ENCODE measurements at regions not wholly inside any gene's neighbourhood (a gene's known extent, or its start where the extent isn't known, plus 50 kb on each side); places are given as distances from the start of the nearest gene placed in this dataset.

GRCh38 chr6:169073311-169073710, 180.3 kb downstream of the THBS2 start:
- H3K27ac ChIP-seq = no peak overlapping the region

GRCh38 chr6:169072127-169073042, 181.3 kb downstream of the THBS2 start:
- H3K27ac ChIP-seq = no peak overlapping the region
- 83% methylated on average over 23 of the region's 23 CpGs for WGBS
- intact Hi-C loops (cut with DNase I) = no loop called here
- no peaks in the 10 kb centered on the region for H3K36me3 ChIP-seq
- no peaks in the 10 kb centered on the region for H3K9me3 ChIP-seq
- no peaks in the 10 kb centered on the region for H3K27me3 ChIP-seq (replicated peaks; ENCODE audit: insufficient read depth)
- no peak for TF ChIP-seq CTCF (IDR thresholded peaks at IDR 0.05)
- TF ChIP-seq POLR2AphosphoS5 (IDR thresholded peaks at IDR 0.05) = no peak
- no peak for TF ChIP-seq POLR2A (IDR thresholded peaks at IDR 0.05)
- DNase-seq (ENCODE audit: low spot score) = no peak
- no peak overlapping the region for H3K4me3 ChIP-seq
- no peaks in the 10 kb centered on the region for H3K4me1 ChIP-seq (replicated peaks)

More at GRCh38 chr6:169073311-169073710, 180.3 kb downstream of the THBS2 start:
- DNase-seq (ENCODE audit: low spot score) = no peak
- intact Hi-C loops (cut with DNase I) = no loop called here
- no peak overlapping the region for H3K4me3 ChIP-seq
- H3K27me3 ChIP-seq (replicated peaks; ENCODE audit: insufficient read depth) = no peaks in the 10 kb centered on the region
- H3K9me3 ChIP-seq = no peaks in the 10 kb centered on the region
- H3K36me3 ChIP-seq = no peaks in the 10 kb centered on the region
- WGBS = 80% methylated on average over 3 of the region's 3 CpGs
- no peaks in the 10 kb centered on the region for H3K4me1 ChIP-seq (replicated peaks)
- TF ChIP-seq POLR2A (IDR thresholded peaks at IDR 0.05) = no peak
- no peak for TF ChIP-seq CTCF (IDR thresholded peaks at IDR 0.05)

- Histone ChIP-seq H3K27me3 (replicated peaks; ENCODE audit: insufficient read depth) (no peaks in the 10 kb centered on the region), H3K9me3 (no peaks in the 10 kb centered on the region), H3K4me3 (no peak overlapping the region), H3K36me3 (no peaks in the 10 kb centered on the region), H3K27ac (peak overlapping the region in 1 of 2 donors; percentile 39), H3K4me1 (replicated peaks) (no peaks in the 10 kb centered on the region)
- intact Hi-C loops (cut with DNase I) = no loop called here
- no peak for DNase-seq (ENCODE audit: low spot score)
- TF ChIP-seq POLR2A (IDR thresholded peaks at IDR 0.05) (no peak), CTCF (IDR thresholded peaks at IDR 0.05) (no peak), POLR2AphosphoS5 (IDR thresholded peaks at IDR 0.05) (no peak)
- 84% methylated on average over 7 of the region's 7 CpGs for WGBS
These were observed 182.3 kb downstream of the THBS2 start for GRCh38 chr6:169071394-169071793.

- Histone ChIP-seq H3K27ac (peak overlapping the region; percentile 37 to 41), H3K4me1 (replicated peaks) (no peaks in the 10 kb centered on the region), H3K9me3 (no peaks in the 10 kb centered on the region), H3K36me3 (no peaks in the 10 kb centered on the region), H3K4me3 (no peak overlapping the region), H3K27me3 (replicated peaks; ENCODE audit: insufficient read depth) (no peaks in the 10 kb centered on the region)
- intact Hi-C loops (cut with DNase I) = no loop called here
- DNase-seq (ENCODE audit: low spot score) = peak; percentile 11
- WGBS = 19% methylated on average over 14 of the region's 14 CpGs
- no peak for TF ChIP-seq POLR2A (IDR thresholded peaks at IDR 0.05)
- peak; percentile 38 for TF ChIP-seq POLR2AphosphoS5 (IDR thresholded peaks at IDR 0.05)
These were observed 183.0 kb downstream of the THBS2 start for GRCh38 chr6:169070506-169071176.

- intact Hi-C loops (cut with DNase I) = no loop called here
- no peaks in the 10 kb centered on the region for H3K9me3 ChIP-seq
- H3K27ac ChIP-seq = peak overlapping the region in 1 of 2 donors; percentile 41
- DNase-seq (ENCODE audit: low spot score) = no peak
- H3K4me3 ChIP-seq = no peak overlapping the region
- no peaks in the 10 kb centered on the region for H3K36me3 ChIP-seq
- H3K4me1 ChIP-seq (replicated peaks) = no peaks in the 10 kb centered on the region
- no peaks in the 10 kb centered on the region for H3K27me3 ChIP-seq (replicated peaks; ENCODE audit: insufficient read depth)
- 93% methylated on average over 7 of the region's 7 CpGs for WGBS
- TF ChIP-seq CTCF (IDR thresholded peaks at IDR 0.05) = no peak
- no peak for TF ChIP-seq POLR2AphosphoS5 (IDR thresholded peaks at IDR 0.05)
- no peak for TF ChIP-seq POLR2A (IDR thresholded peaks at IDR 0.05)
These were observed 184.3 kb downstream of the THBS2 start for GRCh38 chr6:169069356-169069755.
